A204.1 (cell line): ENCODE measurements at regions not wholly inside any gene's neighbourhood (a gene's known extent, or its start where the extent isn't known, plus 50 kb on each side); places are given as distances from the start of the nearest gene placed in this dataset.

Source experiments
- FAIRE-seq: peaks from 2 replicates; lab custom pipeline; 2012; peaks lifted over from hg19 to GRCh38; lab: Jason Lieb, UNC

DNA sequence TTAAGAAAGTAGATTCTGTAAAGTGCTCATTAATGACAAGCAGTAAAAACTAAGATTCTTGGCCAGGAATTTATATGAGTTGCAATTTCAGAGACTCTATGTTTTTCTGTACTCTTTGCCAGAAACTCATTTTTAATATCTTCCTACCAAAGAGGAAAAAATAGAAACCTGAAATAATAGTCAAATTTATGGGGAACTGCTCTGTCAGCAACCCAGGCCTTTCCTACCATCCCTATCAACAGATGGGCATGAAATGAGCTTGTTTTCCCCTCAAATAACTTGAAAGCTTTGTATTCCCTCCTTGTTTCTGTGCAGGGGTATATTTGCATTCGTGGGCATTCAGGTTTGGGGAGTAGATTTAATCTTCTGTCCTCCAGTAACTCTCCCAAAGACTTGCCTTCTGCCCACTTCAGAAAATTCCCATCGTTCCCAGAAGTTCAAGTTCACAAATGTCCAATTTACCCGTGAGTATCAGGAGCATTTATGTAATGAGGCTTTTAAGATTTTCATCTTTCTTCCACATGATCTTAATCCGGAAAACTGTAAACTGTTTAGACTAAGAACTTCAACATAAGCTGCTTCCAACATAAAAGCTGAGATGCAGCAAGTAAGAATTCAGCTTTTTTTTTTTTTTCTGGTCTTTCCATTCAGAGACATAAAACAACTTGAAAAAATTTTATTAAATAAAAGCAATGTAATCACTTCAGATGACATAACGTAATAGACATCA, 363.1 kb downstream of the EFNB2 start:
- no peak for FAIRE-seq

DNA sequence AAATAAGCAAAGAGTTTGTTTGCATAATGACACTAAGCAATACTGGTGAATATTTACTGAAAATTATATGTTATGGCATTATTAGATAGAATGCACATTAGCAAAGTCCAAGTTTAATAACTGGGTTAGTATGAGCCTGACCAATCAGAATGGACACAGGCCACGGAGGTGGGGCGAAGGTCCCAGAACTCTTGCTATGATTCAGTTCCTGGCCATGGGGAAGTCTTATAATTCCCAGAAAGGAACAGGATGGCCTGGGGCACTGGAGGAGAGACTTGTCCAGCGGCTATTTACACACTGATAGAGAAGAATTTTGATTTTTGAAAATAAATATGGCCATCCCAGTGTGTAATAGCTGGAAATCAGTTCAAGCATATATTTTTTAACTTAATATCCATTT, 372.0 kb downstream of the EFNB2 start:
- FAIRE-seq: no peak

DNA sequence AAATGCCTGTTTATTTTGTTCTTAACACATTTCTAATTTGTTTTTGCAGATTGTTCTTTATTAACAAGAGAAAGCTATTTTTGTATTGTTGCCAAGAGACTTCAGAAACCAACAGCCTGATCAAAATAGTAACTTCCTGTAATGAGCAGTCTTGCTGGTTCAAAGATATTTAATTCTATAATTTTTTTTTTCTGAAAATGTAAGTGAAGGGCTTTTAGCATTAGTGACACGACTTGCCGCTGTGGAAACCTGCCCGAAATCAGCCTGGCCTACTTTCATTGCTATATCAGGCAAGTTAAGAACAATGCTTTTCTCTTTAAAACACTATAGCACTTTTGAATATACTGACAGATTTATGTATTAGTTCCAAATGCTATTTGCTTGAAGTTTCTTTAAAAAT, 374.3 kb downstream of the EFNB2 start:
- FAIRE-seq: no peak

DNA sequence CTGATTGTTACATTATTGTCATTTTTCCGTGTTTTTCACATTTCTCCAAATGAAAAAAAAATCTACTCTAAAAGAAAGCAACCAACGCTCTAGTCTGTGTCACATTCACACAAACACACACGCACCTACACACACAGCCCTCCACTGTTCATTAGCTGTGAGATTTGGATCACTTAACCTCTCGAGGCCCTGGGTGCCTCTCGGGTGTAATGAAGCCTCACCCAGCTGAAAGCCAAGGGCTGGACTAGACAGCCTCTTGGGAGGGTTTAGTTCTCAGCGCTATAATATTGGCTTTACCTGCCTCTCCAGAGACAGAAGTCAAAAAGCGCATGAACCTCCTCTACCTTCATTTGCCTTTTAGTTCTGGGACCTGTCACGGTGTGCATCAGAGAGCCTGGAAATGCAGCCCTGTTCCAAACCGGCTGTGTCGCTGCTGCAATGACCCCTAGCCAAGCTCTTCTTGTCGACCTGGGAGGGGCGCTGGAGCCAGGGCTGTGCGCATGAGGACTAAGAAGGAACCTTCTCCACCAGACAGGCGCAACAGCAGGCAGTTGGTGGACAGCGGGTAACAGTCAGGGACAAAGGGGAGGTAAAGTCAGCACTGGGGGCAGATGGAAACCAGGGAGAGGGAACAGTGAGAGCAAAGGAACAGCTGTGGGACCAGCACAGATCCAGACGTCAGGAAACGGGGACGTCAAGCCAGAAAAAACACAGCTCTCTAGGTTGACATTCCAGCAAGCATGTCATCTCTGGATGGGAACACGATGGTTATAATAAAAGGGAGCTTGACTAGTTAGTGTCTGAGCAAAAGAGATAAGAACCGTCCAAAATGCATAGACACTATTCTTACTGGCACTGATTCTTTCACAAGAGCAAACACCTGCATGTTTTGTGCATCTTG, 375.9 kb downstream of the EFNB2 start:
- FAIRE-seq: no peak

DNA sequence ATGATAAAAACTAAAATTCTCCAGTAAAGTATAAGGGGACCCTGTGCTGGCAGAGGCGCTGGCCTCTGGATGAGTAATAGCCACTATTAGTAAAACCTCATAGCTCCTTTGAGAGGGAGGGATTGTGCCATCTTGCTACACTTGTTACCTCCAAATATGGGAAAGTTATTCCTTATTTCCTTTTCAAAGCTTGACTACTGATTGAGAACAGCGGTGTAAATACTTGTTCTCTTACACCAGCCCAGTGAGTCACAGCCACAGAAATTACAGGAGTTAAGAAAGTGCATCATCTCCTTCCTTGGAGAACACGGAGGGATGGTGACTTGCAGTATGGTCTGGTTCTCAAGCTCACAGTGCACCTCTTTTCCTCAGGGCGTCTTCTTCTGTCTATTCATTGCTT, 379.0 kb downstream of the EFNB2 start:
- no peak for FAIRE-seq

DNA sequence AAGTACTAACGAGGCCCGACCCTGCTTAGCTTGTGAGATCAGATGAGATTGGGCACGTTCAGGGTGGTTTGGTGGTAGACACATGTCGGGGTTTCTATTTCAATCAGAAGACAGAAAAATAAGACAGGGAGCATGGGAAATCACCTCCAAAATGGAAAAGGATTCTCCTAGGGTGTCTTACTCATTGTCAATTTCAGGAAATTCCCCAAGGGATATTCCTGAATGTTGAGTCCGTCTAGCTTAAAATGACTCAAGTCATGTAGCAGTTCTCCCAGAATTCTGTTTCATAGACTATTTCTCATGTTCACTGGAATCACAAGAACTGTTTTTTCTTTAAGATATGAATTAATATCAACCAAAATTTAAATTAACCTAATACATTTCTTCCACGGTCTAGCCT, 380.1 kb downstream of the EFNB2 start:
- no peak for FAIRE-seq

DNA sequence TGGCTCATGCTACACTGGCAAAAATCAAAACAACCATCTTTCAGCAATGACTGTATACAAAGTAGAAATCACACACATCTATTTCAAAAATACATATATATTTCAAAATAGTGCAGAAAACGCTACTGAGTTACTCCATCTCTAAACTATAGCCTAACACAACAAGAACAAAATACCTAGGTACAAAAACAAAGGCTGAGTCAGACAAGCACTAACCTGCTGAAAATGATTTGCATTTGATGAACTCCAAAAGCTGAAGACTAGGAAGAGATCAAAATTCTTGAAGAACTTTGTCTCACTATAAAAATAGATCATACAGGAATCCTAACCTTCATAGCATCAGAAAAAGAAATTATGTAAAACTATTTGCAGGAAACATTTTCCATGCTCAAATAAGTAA, 381.6 kb downstream of the EFNB2 start:
- no peak for FAIRE-seq

DNA sequence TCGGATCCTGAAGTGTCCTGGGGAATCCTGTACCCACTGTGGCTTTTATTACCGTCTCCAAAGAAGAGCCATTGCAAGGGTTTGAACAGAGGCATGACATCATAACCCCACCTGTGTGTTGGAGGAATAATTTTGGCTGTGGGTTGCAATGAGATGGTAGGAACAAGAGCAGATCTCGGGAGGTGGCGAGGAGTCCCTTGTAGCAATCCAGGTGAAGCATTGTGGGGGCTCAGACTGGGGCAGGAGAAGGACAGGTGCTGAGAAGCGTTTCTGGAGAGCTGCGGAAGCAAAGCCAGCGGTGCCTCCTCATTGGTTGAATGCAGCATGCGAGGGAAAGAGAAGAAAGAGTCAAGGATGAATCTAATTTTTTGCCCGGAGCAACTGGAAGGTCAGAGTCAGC, 382.4 kb downstream of the EFNB2 start:
- no peak for FAIRE-seq

DNA sequence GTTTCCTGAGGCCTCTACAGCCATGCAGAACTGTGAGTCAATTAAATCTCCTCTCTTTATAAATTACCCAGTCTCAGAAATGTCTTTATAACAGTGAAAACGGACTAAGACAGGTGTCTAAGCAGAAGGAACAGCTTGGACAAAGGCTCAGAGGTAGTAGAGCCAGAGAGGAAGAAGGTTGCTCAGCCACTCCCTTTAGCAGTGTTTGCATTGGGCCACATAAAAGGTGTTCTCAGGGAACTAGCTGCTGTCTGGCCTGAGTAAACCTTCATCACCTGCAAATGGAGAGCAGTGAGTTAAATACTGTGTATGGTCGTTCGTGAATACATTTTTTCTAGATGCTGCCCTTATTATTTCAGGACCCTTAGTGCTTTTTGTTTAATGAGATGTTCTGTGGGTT, 383.4 kb downstream of the EFNB2 start:
- no peak for FAIRE-seq

DNA sequence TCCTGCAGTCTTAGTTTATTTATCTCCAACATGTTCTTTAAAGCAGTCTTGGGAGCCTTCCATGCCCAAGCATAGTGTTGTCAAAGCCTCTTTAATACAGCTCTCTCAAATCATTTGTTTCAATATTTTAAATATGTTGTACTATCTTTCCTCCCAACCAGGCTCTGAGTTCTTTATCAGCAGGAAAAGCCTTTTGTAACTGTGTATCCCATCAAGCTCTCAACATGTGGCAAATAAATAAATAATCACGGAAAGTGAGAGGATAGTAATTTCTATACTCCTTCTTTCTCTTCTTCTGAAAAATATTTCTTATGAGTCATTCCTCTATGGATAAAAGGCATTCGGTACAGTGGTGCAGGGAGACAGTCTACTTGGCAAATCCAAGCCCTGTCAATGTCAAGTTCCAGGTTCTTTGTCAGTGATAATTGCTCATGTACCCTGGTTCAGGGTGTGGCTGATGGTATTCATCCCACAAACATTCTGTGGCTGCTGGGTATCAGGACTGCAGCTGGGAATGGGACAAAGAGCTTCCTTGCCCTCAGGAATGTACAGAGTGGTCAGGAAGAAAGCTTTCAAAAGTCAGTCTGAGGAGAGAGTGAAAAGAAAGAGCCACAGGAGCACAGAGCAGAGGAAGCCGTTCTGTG, 384.3 kb downstream of the EFNB2 start:
- FAIRE-seq: no peak

DNA sequence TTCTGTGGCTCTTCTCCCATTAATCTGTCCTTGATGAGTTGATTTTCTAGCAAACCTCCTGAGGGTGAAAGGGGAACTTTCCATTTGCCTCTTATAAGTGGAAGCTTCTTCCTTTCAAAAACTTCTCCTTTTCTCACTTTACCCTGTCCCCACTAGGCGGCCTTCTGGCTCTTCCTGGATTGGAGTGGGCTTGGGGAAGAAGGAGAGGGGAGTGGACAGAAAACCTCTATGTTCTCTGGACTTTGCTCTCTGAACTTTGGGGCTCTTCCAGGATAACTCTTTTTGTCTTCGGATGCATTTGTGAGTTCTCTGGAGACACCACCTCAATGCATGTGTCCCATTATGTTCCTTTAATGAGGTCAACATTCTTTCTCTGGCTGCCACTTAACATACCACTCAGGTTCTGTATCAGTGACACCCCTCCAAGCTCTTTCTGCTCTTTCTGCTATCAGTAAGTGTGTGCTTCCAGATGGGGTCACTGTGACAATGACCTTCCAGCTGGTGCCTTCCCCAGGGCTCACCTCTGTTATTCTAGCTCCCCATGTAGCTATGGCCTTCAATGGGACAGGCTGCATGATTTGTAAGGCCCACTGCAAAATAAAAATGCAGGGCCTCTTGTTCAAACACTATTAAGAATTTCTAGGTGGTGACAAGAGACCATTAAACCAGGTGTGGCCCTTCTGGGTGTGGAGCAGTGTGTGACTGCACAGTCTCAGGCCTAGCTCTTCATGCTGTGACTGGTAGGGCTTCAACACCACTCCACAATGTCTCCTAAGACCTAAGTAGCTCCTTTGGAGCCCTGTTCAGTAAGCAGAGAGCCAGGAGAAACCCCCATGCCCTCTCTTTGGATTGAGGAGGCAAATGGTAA, 389.2 kb downstream of the EFNB2 start:
- no peak for FAIRE-seq

DNA sequence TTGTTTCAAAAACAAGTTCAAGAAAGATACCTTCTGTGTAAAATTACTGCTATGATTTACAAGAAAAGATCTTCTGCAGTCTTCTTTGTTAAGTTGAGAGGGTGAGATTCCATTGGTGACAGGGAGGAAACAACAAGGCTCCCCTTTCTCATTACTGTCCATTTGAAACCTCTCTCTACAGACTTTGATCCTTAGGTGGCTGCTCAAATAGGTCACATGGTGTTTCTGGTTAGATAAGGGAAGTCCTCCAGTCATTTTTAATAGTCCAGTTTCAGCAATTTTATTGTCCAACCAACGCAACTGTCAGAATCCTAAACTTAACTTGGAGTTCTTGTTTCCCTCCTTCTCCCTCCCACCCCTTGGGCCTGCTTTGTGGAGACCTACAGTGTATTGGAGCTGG, 390.4 kb downstream of the EFNB2 start:
- no peak for FAIRE-seq

DNA sequence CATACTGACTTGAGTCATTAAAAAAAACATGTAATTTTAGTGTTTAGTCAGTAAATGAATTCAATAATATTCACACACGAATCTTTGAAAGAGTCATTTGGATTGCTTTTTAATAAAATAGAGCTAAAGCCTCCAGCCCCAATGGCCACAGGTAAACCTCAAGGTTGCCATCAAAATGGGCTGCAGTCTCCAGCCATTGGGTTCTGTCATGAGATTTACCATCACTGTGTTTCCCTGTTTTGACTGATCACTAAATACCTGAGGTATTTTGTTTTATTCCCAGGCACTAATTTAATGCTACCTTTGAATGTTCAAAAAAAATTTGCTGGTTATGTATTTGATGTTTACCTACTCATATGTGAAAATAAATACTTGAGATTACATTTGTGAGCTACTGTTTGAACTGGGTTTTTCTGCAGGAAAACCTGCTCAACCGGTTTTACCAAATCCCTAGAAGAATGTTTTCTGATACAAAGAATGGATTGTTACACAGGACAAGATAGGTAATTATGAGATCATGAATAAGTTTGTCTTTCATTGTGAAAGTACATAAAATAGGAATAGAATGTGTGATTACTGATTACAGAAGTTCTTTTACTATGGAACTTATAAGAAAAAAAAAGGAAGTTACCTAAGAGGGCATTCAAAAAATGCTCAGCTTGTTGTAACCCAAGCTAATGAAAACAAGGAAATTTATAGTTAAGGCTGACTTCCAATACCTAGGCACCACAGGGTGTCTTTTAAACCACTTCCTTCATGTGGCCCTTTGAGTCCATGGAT, 391.3 kb downstream of the EFNB2 start:
- FAIRE-seq: no peak

DNA sequence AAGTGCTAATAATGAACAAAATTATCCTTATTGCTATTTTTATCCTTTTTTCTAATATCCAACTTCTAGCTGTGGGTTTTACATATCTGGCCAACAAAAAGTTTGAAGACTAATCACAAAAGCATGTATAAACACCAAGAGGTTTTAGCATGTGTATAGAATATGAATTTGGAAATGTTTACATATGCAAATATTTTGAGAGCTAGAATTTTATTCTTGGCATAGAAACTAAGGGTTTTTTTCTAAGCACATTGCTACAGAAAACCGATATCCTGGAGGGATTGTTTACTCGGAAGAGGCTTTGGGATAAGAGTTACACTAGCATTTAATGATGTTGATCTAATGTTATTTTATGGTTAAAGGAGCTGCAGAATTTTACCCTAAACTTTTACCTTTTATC, 392.1 kb downstream of the EFNB2 start:
- FAIRE-seq: no peak

DNA sequence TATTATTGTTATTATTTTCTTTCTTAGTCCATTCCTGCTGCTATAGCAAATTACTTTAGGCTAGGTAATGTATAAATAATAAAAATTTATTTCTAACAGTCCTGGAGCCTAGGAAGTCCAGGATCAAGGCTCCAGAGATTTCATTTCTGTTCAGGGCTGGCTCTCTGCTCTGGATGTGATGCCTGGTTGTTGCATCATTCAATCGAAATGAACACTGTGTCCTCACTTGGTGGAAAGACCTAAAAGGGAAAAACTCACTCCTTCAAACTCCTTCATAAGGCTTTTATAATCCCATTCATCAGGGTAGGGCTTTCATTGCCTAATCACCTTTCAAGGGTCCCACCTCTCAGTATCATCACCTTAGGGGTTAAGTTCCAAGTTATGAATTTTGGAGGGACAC, 395.0 kb downstream of the EFNB2 start:
- FAIRE-seq: no peak

DNA sequence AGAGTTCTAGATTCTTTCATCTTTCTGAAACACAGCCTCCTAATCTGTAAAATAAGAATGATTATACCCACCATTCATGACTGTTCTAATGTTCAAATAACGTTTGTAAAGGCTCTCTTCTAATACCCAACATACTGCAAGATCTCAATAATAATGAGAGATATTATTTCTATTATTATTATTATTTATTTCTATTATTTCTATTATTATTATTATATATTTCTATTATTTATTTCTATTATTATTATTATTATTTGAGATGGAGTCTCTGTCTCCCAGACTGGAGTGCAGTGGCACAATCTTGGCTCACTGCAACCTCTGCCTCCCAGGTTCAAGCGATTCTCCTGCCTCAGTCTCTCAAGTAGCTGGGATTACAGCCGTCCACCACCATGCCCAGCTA, 395.5 kb downstream of the EFNB2 start:
- FAIRE-seq: no peak

DNA sequence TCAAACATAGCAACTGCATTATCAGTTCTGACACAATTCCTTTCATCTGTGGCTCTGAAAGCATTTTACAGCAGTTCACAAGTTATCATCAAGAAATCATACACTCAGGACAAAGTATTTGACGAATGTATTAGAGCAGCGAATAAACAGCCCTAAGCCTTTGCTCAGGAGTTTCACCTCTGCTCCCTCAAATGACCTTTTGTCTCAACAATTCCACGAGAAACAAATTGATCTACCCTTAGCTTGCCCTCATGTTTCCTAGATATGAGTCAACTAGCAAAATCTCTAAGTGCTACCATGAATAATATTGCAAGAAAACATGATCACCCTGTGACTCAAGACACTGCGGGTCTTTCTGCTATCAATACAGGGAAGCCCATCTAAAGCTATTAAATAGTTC, 396.1 kb downstream of the EFNB2 start:
- no peak for FAIRE-seq

DNA sequence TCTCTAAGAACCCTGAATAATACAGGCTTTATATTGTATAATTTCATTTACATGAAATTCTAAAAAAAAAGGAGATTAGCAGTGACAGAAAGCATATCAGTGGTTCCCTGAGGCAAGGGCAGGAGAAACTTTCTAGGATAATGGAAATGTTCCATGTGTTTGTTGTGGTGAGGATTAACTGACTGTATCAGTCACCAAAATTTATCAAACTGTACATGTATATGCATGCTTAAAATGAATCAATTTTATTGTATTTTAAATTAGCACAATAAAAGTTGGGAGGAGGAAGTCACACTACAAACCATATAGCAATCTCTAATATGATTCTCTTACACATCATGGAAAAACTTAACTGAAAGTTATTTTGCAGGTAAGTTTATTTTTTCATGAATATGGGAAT, 396.8 kb downstream of the EFNB2 start:
- no peak for FAIRE-seq

DNA sequence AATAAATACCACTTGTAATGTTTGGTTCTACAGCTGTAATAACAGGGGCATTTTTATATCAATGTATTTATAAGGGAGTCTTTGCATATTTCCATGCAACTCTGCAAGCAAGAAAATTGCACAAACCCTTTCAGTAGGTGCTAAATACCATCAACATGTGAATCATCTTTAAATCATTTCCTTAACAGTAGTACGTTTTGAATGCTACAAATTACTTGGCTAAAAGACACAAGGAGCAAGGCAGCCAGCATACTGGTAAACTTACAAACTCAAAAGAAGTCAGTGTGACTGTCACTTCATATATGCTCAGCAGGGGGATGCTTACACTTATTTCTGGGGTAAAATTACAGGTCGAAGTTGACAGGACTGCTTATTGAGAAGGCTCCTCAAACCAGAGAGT, 402.4 kb downstream of the EFNB2 start:
- FAIRE-seq: no peak

DNA sequence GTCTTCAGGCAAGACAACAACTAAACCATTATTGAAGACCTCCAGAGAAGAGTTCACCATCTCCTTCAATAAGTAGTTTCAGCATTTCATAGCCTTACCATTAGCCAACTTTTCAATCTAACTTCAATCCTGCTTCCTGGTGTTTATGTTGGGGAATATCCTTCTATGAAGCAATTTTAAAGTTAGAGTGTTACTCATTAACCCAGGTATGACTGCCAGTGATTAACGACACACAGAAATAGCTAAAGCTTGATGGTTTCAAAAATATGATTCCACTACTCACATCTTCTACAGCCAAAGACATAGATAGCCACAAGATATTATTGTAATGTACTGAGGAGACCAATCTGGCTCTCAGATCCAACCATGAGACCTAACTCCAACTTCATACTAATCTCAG, 403.2 kb downstream of the EFNB2 start:
- FAIRE-seq: no peak

DNA sequence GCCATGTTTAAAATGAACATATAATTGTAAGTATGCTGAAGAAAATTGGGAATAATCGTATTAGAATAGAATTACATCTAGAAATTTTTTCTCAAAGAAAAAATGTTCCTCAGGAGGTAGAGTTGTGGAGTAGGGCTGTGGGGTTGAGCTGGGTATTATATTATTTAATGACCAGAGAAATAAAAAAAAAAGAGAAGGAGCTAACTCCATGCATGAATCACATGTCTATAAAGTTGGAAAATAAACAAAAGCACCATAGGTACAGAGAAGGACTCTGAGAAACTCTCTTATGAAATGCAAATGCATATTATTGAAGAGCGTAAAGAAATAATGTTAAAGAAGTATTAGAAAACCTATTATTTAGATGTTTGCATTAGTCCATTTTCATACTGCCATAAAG, 405.5 kb downstream of the EFNB2 start:
- FAIRE-seq: no peak

DNA sequence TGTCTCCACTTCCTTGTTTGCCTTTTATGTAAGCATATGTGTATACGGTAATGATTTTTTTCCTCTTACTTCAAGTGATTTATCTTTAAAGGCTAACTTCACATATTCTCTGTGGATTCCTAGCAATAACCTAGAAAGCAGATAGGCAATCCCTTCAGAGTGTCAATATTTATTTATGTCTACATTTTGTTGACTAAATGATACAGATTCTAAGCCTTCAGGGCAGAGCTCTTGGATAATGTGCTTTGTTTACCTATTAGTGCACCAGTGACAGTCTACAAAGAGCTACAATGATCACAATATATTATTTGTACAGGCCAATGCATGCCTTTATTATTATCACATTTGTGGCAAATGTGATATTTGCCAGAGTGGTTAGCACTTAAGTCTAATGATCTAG, 406.2 kb downstream of the EFNB2 start:
- FAIRE-seq: no peak
